Neuronal stem cell (in vitro differentiated cells): ENCODE measurements at regions not wholly inside any gene's neighbourhood (a gene's known extent, or its start where the extent isn't known, plus 50 kb on each side); places are given as distances from the start of the nearest gene placed in this dataset.

Experiments used
- DNase-seq: peaks from one replicate; pipeline ENCODE4 v3.0.0-alpha.2; 2013; ENCODE audit warnings: low spot score
- H2AFZ ChIP-seq: one replicate; pipeline ENCODE4 v1.6.1; 2013; ENCODE audit warnings: mild to moderate bottlenecking, low read length, inconsistent platforms
- H2AK5ac ChIP-seq: 2 replicates; pipeline ENCODE4 v1.6.1; 2013; ENCODE audit warnings: low read depth, mild to moderate bottlenecking, inconsistent platforms, low read length, moderate library complexity, mixed read lengths
- H2BK120ac ChIP-seq: 2 replicates; pipeline ENCODE4 v1.6.1; 2013; ENCODE audit warnings: low read depth, mild to moderate bottlenecking, inconsistent platforms, low read length, moderate library complexity, mixed read lengths
- H2BK12ac ChIP-seq: one replicate; pipeline ENCODE4 v1.6.1; 2013; ENCODE audit warnings: low read length, inconsistent platforms
- H2BK15ac ChIP-seq: 2 replicates; pipeline ENCODE4 v1.6.1; 2013; ENCODE audit warnings: mild to moderate bottlenecking, low read length, inconsistent platforms, mixed read lengths
- H2BK5ac ChIP-seq: one replicate; pipeline ENCODE4 v1.6.1; 2013; ENCODE audit warnings: inconsistent platforms, mild to moderate bottlenecking, low read length, moderate library complexity
- H3K14ac ChIP-seq: one replicate; pipeline ENCODE4 v1.6.1; 2013; ENCODE audit warnings: low read length, inconsistent platforms
- H3K18ac ChIP-seq: 2 replicates; pipeline ENCODE4 v1.6.1; 2013; ENCODE audit warnings: low read length, inconsistent platforms
- H3K23ac ChIP-seq: 2 replicates; pipeline ENCODE4 v1.6.1; 2013; ENCODE audit warnings: low read depth, mild to moderate bottlenecking, mixed read lengths, low read length, inconsistent platforms; ENCODE audit not compliant: poor library complexity
- H3K27ac ChIP-seq: replicated peaks from 3 replicates; pipeline ENCODE4 v1.5.1; 2013; ENCODE audit warnings: low read length, inconsistent platforms
- H3K27me3 ChIP-seq, 3 experiments: 2 replicates each; pipeline ENCODE4 v1.6.1; 2013; ENCODE audit warnings: low read length in 3 of 3, mild to moderate bottlenecking in 2 of 3, inconsistent platforms in 1 of 3, low read depth in 1 of 3, mixed read lengths in 1 of 3, moderate library complexity in 1 of 3; ENCODE audit not compliant: control insufficient read depth in 3 of 3, insufficient read depth in 3 of 3
- H3K36me3 ChIP-seq, 2 donors: replicated peaks in 1 of 2; 2 replicates each; pipeline ENCODE4 v1.6.1; 2013; ENCODE audit warnings: low read length in 2 of 2; ENCODE audit not compliant: control insufficient read depth in 2 of 2, insufficient read depth in 2 of 2
- H3K4ac ChIP-seq: 2 replicates; pipeline ENCODE4 v1.6.1; 2013; ENCODE audit warnings: inconsistent platforms, mild to moderate bottlenecking, low read length, moderate library complexity
- H3K4me1 ChIP-seq, 2 donors: 1 replicate in 1 of 2; 2 replicates in 1 of 2; pipeline ENCODE4 v1.6.1; 2013; ENCODE audit warnings: low read length in 2 of 2, low read depth in 1 of 2; ENCODE audit not compliant: control insufficient read depth in 2 of 2, insufficient read depth in 1 of 2
- H3K4me2 ChIP-seq: one replicate; pipeline ENCODE4 v1.6.1; 2013; ENCODE audit warnings: mild to moderate bottlenecking, low read length, inconsistent platforms; ENCODE audit not compliant: insufficient read depth, poor library complexity, severe bottlenecking
- H3K4me3 ChIP-seq, 2 donors: 2 replicates each; pipeline ENCODE4 v1.5.1; 2013; ENCODE audit warnings: low read length in 2 of 2, mild to moderate bottlenecking in 2 of 2, inconsistent platforms in 1 of 2, moderate library complexity in 1 of 2
- H3K79me1 ChIP-seq: one replicate; pipeline ENCODE4 v1.6.1; 2013; ENCODE audit warnings: low read depth, mild to moderate bottlenecking, inconsistent platforms, low read length, moderate library complexity
- H3K9ac ChIP-seq: one replicate; pipeline ENCODE4 v1.6.1; 2013; ENCODE audit warnings: mild to moderate bottlenecking, low read depth, low read length, inconsistent platforms; ENCODE audit not compliant: poor library complexity
- H3K9me3 ChIP-seq, 2 donors: replicated peaks in 1 of 2; 2 replicates each; pipeline versions ENCODE3 to v1.6.1; 2013; ENCODE audit warnings: low read length in 2 of 2, mild to moderate bottlenecking in 2 of 2, inconsistent platforms in 1 of 2, low read depth in 1 of 2, mixed read lengths in 1 of 2, moderate library complexity in 1 of 2; ENCODE audit not compliant: control insufficient read depth in 2 of 2, insufficient read depth in 1 of 2
- H4K8ac ChIP-seq: one replicate; pipeline ENCODE4 v1.6.1; 2013; ENCODE audit warnings: low read depth, mild to moderate bottlenecking, inconsistent platforms, low read length, moderate library complexity
- H4K91ac ChIP-seq: one replicate; pipeline ENCODE4 v1.6.1; 2013; ENCODE audit warnings: low read length, low read depth, mild to moderate bottlenecking, inconsistent platforms; ENCODE audit not compliant: poor library complexity
- WGBS, 2 donors: extraction: QIAGEN DNeasy Blood & Tissue Kit; methylation state at CpG; one replicate each; pipeline ENCODE4 v1.1.7; 2013; ENCODE audit warnings: missing lambda C conversion rate in 2 of 2, mixed read lengths in 1 of 2; ENCODE audit not compliant: insufficient read length in 2 of 2, insufficient replicate concordance in 1 of 2; ENCODE audit errors: extremely low coverage in 2 of 2; 5-methylcytosine and 5-hydroxymethylcytosine counted together

DNA sequence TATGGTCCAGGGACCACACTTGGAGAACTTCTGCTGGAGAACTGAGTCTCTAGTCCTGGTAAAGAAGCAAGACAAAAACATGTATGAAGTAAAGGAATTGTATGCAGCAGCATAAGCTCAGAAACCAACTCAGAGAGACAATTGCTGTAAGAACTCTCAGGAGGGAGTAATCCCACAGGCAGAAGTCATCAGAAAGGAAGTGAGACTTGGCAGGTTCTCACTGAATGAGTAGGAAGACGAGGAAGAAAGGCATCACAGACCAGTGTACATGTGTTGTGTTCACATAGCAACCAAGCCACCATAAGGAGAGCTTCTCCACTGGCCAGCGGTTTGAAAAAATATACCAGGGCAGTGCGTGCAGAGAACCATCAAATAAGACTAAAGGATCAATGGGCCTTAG, 57.9 kb upstream of the FST start:
- H2BK15ac ChIP-seq: no peak overlapping the region
- no peaks in the 10 kb centered on the region for H3K36me3 ChIP-seq
- H3K18ac ChIP-seq: no peak overlapping the region
- H3K9ac ChIP-seq: no peak overlapping the region
- H3K23ac ChIP-seq: no peak overlapping the region
- no peak overlapping the region for H2BK5ac ChIP-seq
- H3K4me2 ChIP-seq: no peak overlapping the region
- H3K4me1 ChIP-seq: peaks cover 2 to 10% of the 10 kb centered on the region in 2 donors
- no peak overlapping the region for H2AK5ac ChIP-seq
- no peak overlapping the region for H2BK120ac ChIP-seq
- no peaks in the 10 kb centered on the region for H3K9me3 ChIP-seq
- H2BK12ac ChIP-seq: no peak overlapping the region
- H4K91ac ChIP-seq: no peak overlapping the region
- H3K14ac ChIP-seq: no peak overlapping the region
- no peak for DNase-seq
- H2AFZ ChIP-seq: no peak overlapping the region
- H3K27me3 ChIP-seq: no peaks in the 10 kb centered on the region
- no peak overlapping the region for H3K27ac ChIP-seq
- no peak overlapping the region for H3K4me3 ChIP-seq
- no peak overlapping the region for H4K8ac ChIP-seq
- whole genome bisulfite sequencing, 2 donors: no CpG with 5 or more reads among the region's 3 CpGs
- H3K4ac ChIP-seq: no peak overlapping the region
- H3K79me1 ChIP-seq: no peaks in the 10 kb centered on the region

DNA sequence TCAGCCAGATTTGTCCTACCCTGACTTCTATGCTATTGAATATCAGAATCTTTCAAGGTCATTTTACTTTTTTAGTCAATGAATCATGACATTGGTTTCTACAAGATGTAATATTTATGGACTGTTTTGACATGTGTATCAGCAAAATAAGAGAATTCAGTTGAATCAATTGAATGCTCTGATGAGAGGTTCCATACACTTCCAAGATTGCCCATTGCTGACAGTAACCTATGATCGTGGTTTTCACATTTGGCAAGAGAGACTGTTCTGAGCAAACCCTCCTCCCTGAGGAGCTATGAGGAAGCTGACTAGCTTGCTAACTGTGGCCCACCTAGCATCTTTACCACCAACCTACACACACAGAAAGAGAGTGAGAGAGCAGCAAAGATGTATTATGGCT, 56.7 kb upstream of the FST start:
- H3K9ac ChIP-seq: no peak overlapping the region
- H3K4ac ChIP-seq: no peak overlapping the region
- H2BK5ac ChIP-seq: no peak overlapping the region
- no peaks in the 10 kb centered on the region for H3K79me1 ChIP-seq
- no peaks in the 10 kb centered on the region for H3K36me3 ChIP-seq
- no peak overlapping the region for H3K4me3 ChIP-seq
- peaks cover 2 to 4% of the 10 kb centered on the region in 2 donors for H3K4me1 ChIP-seq
- no peaks in the 10 kb centered on the region for H3K27me3 ChIP-seq
- no peak overlapping the region for H4K8ac ChIP-seq
- H3K9me3 ChIP-seq: no peaks in the 10 kb centered on the region
- H2AK5ac ChIP-seq: no peak overlapping the region
- H2BK15ac ChIP-seq: no peak overlapping the region
- H3K18ac ChIP-seq: no peak overlapping the region
- no peak overlapping the region for H2AFZ ChIP-seq
- no peak overlapping the region for H3K14ac ChIP-seq
- no peak for DNase-seq
- H2BK12ac ChIP-seq: no peak overlapping the region
- no peak overlapping the region for H2BK120ac ChIP-seq
- H3K4me2 ChIP-seq: no peak overlapping the region
- WGBS, 2 donors: no CpG with 5 or more reads among the region's 1 CpG
- H3K23ac ChIP-seq: no peak overlapping the region
- H4K91ac ChIP-seq: no peak overlapping the region
- no peak overlapping the region for H3K27ac ChIP-seq

GRCh38 chr5:53424686-53425615, 55.5 kb upstream of the FST start:
- H2BK5ac ChIP-seq: no peak overlapping the region
- H2BK15ac ChIP-seq: no peak overlapping the region
- peak overlapping the region; percentile 57 for H2AFZ ChIP-seq
- H3K79me1 ChIP-seq: no peaks in the 10 kb centered on the region
- DNase-seq: no peak
- no peak overlapping the region for H2BK120ac ChIP-seq
- WGBS, 2 donors: no CpG with 5 or more reads among the region's 9 CpGs
- H4K91ac ChIP-seq: no peak overlapping the region
- H3K4me3 ChIP-seq: no peak overlapping the region
- H3K27me3 ChIP-seq: no peaks in the 10 kb centered on the region
- H3K4ac ChIP-seq: no peak overlapping the region
- no peak overlapping the region for H3K23ac ChIP-seq
- no peak overlapping the region for H3K14ac ChIP-seq
- H3K36me3 ChIP-seq: no peaks in the 10 kb centered on the region
- H4K8ac ChIP-seq: no peak overlapping the region
- H3K9ac ChIP-seq: no peak overlapping the region
- H3K9me3 ChIP-seq: no peaks in the 10 kb centered on the region
- no peak overlapping the region for H3K18ac ChIP-seq
- no peak overlapping the region for H2AK5ac ChIP-seq
- H3K4me1 ChIP-seq: peaks cover 2 to 9% of the 10 kb centered on the region in 2 donors
- no peak overlapping the region for H3K4me2 ChIP-seq
- no peak overlapping the region for H3K27ac ChIP-seq
- no peak overlapping the region for H2BK12ac ChIP-seq

DNA sequence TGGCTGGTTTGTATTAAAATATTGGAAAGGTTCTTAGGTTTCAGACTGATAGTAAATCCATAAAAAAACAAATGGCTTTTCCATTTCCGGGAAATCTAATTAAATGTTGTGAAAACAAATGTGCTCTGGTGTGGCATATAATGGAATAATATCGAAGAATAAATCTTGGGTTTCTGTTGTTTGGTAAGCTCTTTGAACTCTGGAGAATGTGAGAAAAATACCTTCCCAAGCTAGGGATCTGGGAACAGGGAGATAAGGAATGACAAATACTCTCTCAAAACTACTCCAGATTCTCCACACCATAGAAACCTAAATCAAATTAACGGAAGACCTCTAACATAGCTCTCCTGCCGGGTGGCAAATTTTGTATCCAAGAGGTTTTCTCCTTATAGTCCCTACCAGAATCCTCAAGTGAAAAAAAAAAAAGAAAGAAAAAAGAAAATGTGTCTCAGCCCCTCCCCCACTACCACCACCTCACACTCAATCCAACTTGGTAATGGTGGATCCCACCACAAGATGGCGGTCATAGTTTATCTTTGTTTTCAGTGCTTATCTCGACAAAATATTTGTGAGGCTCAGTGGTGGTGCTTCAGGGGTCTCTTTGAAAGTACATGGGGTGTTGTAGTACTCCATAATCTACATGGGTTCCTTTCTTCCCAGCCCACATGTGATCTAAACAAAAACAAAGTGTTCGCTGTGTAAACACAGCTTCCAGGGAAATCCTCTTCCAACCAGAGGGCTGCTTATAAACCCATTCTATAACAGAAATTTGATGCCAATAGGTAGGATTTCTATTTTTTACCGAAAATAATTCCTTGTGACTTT, 54.5 kb upstream of the FST start:
- no peak overlapping the region for H4K91ac ChIP-seq
- H2BK12ac ChIP-seq: no peak overlapping the region
- H2AK5ac ChIP-seq: no peak overlapping the region
- no peaks in the 10 kb centered on the region for H3K36me3 ChIP-seq
- H3K4me3 ChIP-seq: no peak overlapping the region
- peaks cover 2 to 9% of the 10 kb centered on the region in 2 donors for H3K4me1 ChIP-seq
- no peak overlapping the region for H3K18ac ChIP-seq
- H3K4me2 ChIP-seq: no peak overlapping the region
- H3K79me1 ChIP-seq: no peaks in the 10 kb centered on the region
- no CpG with 5 or more reads among the region's 8 CpGs for WGBS, 2 donors
- no peak overlapping the region for H3K23ac ChIP-seq
- no peak overlapping the region for H4K8ac ChIP-seq
- no peak overlapping the region for H3K27ac ChIP-seq
- no peak overlapping the region for H3K9ac ChIP-seq
- H2BK5ac ChIP-seq: no peak overlapping the region
- peak; percentile 54 for DNase-seq
- H2BK15ac ChIP-seq: no peak overlapping the region
- no peak overlapping the region for H3K4ac ChIP-seq
- no peaks in the 10 kb centered on the region for H3K9me3 ChIP-seq
- no peak overlapping the region for H2BK120ac ChIP-seq
- H2AFZ ChIP-seq: peak overlapping the region; percentile 31
- H3K14ac ChIP-seq: no peak overlapping the region
- H3K27me3 ChIP-seq: no peaks in the 10 kb centered on the region
